ENCODE measurements at regions not wholly inside any gene's neighbourhood (a gene's known extent, or its start where the extent isn't known, plus 50 kb on each side); places are given as distances from the start of the nearest gene placed in this dataset.

DNA sequence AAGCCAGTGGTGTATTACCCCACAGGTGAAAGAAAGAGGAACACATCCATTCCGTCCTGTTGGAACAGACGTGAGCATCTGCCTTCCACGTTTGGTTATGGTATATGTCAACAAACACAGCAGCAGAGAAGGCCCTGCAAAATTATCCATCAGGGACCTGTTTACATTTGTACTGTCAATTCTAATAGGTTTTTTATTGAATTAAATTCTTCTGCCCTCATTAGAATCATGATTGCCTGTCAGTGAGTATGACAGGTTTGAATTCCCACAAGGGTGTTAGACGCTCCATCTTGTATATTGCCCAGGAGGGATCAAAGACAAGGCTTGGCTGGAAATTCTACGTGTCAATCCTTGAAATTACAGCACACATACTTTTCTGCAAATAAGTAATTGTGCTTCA lies 339.9 kb upstream of the NOCT start:
- no peak for TF ChIP-seq POLR2A (IDR thresholded peaks at IDR 0.05)
- TF ChIP-seq, protein P1, sequence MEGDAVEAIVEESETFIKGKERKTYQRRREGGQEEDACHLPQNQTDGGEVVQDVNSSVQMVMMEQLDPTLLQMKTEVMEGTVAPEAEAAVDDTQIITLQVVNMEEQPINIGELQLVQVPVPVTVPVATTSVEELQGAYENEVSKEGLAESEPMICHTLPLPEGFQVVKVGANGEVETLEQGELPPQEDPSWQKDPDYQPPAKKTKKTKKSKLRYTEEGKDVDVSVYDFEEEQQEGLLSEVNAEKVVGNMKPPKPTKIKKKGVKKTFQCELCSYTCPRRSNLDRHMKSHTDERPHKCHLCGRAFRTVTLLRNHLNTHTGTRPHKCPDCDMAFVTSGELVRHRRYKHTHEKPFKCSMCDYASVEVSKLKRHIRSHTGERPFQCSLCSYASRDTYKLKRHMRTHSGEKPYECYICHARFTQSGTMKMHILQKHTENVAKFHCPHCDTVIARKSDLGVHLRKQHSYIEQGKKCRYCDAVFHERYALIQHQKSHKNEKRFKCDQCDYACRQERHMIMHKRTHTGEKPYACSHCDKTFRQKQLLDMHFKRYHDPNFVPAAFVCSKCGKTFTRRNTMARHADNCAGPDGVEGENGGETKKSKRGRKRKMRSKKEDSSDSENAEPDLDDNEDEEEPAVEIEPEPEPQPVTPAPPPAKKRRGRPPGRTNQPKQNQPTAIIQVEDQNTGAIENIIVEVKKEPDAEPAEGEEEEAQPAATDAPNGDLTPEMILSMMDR (IDR thresholded peaks at IDR 0.05 in 8 of 11, conservative IDR thresholded peaks at IDR 0.05 in 3 of 11): no peak
